RWPE1 (cell line): ENCODE measurements at regions not wholly inside any gene's neighbourhood (a gene's known extent, or its start where the extent isn't known, plus 50 kb on each side); places are given as distances from the start of the nearest gene placed in this dataset.

Source experiments
- CTCF ChIA-PET: fragments of 350-600 bp; sonication (Branson Sonifier 250); formaldehyde crosslinking; extraction: SDS; loops from one replicate; lab custom pipeline; 2021; lab: Yijun Ruan, JAX
- POLR2A ChIA-PET: fragments of 400-600 bp; formaldehyde crosslinking; extraction: SDS; loops from one replicate; lab custom pipeline; 2020; ENCODE audit warnings: antibody characterized with exemption; ENCODE audit not compliant: low non-redundant PET; lab: Yijun Ruan, JAX
- DNase-seq: peaks from one replicate; pipeline ENCODE4 v3.0.0; 2012; ENCODE audit warnings: low spot score
- H3K27ac ChIP-seq: fragments of 450-650 bp; 2 replicates; pipeline ENCODE4 v1.5.1; 2017
- CTCF ChIP-seq: fragments of 450-650 bp; conservative IDR thresholded peaks from 2 replicates; pipeline ENCODE4 v1.5.1; 2017; ENCODE audit warnings: low read depth, mild to moderate bottlenecking

GRCh38 chr11:10378362-10378761 is 73.5 kb downstream of the ADM start:
- TF ChIP-seq CTCF: no peak
- ChIA-PET CTCF (interaction anchor here (0.6 to 2.0 kb wide), 2 partner anchors 12 to 1016 kb away, joined by 5 to 6 read pairs; no protein-coding TSS in a partner anchor), POLR2A (no interaction called here)
- no peak for DNase-seq
- H3K27ac ChIP-seq: no peak overlapping the region

- H3K27ac ChIP-seq: no peak overlapping the region
Observed at GRCh38 chr11:10379022-10379421, 74.1 kb downstream of the ADM start.

GRCh38 chr11:10379426-10379825 is 74.6 kb downstream of the ADM start:
- no peak overlapping the region for H3K27ac ChIP-seq
- no peak for DNase-seq
- TF ChIP-seq CTCF: no peak
- CTCF ChIA-PET: interaction anchor here (2.0 kb wide), 1 partner anchor 13 kb away, joined by 5 read pairs; no protein-coding TSS in a partner anchor
- POLR2A ChIA-PET: no interaction called here

More at GRCh38 chr11:10379022-10379421, 74.1 kb downstream of the ADM start:
- POLR2A ChIA-PET: no interaction called here
- DNase-seq: peak; percentile 40
- TF ChIP-seq CTCF: no peak
- CTCF ChIA-PET: interaction anchor here (0.6 to 2.0 kb wide), 2 partner anchors 12 to 1017 kb away, joined by 5 to 6 read pairs; no protein-coding TSS in a partner anchor

GRCh38 chr11:10379871-10380568 is 75.0 kb upstream of the AMPD3 start:
- TF ChIP-seq CTCF: no peak
- no peak for DNase-seq
- POLR2A ChIA-PET: no interaction called here
- CTCF ChIA-PET: interaction anchor here (2.0 kb wide), 1 partner anchor 13 kb away, joined by 5 read pairs; no protein-coding TSS in a partner anchor
- H3K27ac ChIP-seq: no peak overlapping the region

GRCh38 chr11:10380921-10381320 is 74.1 kb upstream of the AMPD3 start:
- TF ChIP-seq CTCF: no peak
- CTCF ChIA-PET: interaction anchor here (0.6 kb wide), 1 partner anchor 28 kb away, joined by 3 read pairs; no protein-coding TSS in a partner anchor
- POLR2A ChIA-PET: no interaction called here
- DNase-seq: no peak
- no peak overlapping the region for H3K27ac ChIP-seq

GRCh38 chr11:10381736-10382135 is 73.3 kb upstream of the AMPD3 start:
- ChIA-PET CTCF (interaction anchor here (0.7 kb wide), 1 partner anchor 387 kb away, joined by 3 read pairs; no protein-coding TSS in a partner anchor), POLR2A (no interaction called here)
- no peak for DNase-seq
- no peak for TF ChIP-seq CTCF
- no peak overlapping the region for H3K27ac ChIP-seq
